ENCODE measurements at regions not wholly inside any gene's neighbourhood (a gene's known extent, or its start where the extent isn't known, plus 50 kb on each side); places are given as distances from the start of the nearest gene placed in this dataset.

DNA sequence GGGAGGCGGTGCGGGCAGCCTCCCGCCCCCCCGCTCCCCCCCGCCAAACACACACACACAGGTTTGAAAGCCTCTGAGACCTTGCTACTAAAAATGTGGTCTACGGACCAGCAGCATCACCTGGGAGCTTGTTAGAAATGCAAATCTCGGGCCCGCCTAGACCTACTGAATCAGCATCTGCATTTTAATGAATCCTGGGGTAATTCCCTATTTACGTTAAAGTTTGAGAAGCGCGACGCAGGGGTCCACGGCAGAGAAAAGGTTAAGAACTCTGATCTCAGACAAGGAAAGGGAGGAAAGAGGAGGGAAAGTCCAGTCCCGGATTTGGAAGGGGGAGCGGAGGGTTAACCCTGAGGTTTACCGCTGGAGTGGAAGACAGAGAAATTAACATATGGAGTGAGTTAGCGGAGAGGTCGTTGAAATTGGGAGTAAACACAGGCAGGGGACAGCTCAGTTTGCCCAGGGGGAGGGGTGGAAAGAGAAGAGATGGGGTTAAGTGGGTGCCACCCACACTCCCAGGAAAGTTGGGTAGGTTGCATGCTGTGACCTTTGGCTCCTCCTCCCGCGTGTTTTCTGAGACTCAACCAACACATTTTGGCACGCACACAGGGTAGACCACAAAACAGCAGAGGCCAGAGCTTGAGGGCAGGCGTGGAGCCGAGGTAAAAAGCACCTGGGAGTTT is 483.6 kb downstream of the BCOR start:
- H3K4me3 ChIP-seq = no peak overlapping the region
- no peak overlapping the region for H3K4me2 ChIP-seq (ENCODE audit: insufficient read depth, low read length)
- no peak overlapping the region for H3K9ac ChIP-seq (ENCODE audit: insufficient read depth in 1 of 2, low read depth in 2 of 2, low read length in 2 of 2)
- no peaks in the 10 kb centered on the region for H3K9me3 ChIP-seq (replicated peaks; ENCODE audit: control insufficient read depth, insufficient read depth, low read depth, low read length)
- no peak for FAIRE-seq
- ATAC-seq = no peak
- CTCF ChIA-PET (ENCODE audit: low intra/inter-chr PET ratio) = no interaction called here
- no TSS peak for BruUV-seq (replicated peaks)
- H2AFZ ChIP-seq (ENCODE audit: low read depth, low read length) = no peak overlapping the region
- in situ Hi-C loops (cut with MboI) = no loop called here
- H3K36me3 ChIP-seq (ENCODE audit: control insufficient read depth, insufficient read depth, low read length) = no peaks in the 10 kb centered on the region
- intact Hi-C loops (cut with micrococcal nuclease) = no loop called here
- no peaks in the 10 kb centered on the region for H4K20me1 ChIP-seq (replicated peaks; ENCODE audit: control insufficient read depth, insufficient read depth, low read length)
- WGBS (ENCODE audit: insufficient coverage, low coverage, missing lambda C conversion rate) = 42% methylated on average over 16 of the region's 23 CpGs
- TF ChIP-seq BDP1 (IDR thresholded peaks at IDR 0.05; ENCODE audit: insufficient read depth, insufficient read length) = no peak
- TF ChIP-seq DMBX1 (CRISPR knock-in tag; IDR thresholded peaks at IDR 0.05; ENCODE audit: borderline replicate concordance) = no peak
- no peak for TF ChIP-seq ZNF174 (CRISPR knock-in tag; IDR thresholded peaks at IDR 0.05)
- TF ChIP-seq SMC3 (conservative IDR thresholded peaks at IDR 0.05; ENCODE audit: insufficient read depth, low read depth, low read length) = no peak
- TF ChIP-seq TEAD2 (tag; IDR thresholded peaks at IDR 0.05) = no peak
- TF ChIP-seq, protein P1, sequence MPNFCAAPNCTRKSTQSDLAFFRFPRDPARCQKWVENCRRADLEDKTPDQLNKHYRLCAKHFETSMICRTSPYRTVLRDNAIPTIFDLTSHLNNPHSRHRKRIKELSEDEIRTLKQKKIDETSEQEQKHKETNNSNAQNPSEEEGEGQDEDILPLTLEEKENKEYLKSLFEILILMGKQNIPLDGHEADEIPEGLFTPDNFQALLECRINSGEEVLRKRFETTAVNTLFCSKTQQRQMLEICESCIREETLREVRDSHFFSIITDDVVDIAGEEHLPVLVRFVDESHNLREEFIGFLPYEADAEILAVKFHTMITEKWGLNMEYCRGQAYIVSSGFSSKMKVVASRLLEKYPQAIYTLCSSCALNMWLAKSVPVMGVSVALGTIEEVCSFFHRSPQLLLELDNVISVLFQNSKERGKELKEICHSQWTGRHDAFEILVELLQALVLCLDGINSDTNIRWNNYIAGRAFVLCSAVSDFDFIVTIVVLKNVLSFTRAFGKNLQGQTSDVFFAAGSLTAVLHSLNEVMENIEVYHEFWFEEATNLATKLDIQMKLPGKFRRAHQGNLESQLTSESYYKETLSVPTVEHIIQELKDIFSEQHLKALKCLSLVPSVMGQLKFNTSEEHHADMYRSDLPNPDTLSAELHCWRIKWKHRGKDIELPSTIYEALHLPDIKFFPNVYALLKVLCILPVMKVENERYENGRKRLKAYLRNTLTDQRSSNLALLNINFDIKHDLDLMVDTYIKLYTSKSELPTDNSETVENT (CRISPR knock-in tag; IDR thresholded peaks at IDR 0.05) = no peak
- TF ChIP-seq KAT2B (IDR thresholded peaks at IDR 0.05; ENCODE audit: low read depth, low read length) = no peak
- no peak for TF ChIP-seq TEAD1 (CRISPR knock-in tag; IDR thresholded peaks at IDR 0.05)
- TF ChIP-seq, protein P2, sequence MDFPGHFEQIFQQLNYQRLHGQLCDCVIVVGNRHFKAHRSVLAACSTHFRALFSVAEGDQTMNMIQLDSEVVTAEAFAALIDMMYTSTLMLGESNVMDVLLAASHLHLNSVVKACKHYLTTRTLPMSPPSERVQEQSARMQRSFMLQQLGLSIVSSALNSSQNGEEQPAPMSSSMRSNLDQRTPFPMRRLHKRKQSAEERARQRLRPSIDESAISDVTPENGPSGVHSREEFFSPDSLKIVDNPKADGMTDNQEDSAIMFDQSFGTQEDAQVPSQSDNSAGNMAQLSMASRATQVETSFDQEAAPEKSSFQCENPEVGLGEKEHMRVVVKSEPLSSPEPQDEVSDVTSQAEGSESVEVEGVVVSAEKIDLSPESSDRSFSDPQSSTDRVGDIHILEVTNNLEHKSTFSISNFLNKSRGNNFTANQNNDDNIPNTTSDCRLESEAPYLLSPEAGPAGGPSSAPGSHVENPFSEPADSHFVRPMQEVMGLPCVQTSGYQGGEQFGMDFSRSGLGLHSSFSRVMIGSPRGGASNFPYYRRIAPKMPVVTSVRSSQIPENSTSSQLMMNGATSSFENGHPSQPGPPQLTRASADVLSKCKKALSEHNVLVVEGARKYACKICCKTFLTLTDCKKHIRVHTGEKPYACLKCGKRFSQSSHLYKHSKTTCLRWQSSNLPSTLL (IDR thresholded peaks at IDR 0.05) = no peak
- TF ChIP-seq, protein P3, sequence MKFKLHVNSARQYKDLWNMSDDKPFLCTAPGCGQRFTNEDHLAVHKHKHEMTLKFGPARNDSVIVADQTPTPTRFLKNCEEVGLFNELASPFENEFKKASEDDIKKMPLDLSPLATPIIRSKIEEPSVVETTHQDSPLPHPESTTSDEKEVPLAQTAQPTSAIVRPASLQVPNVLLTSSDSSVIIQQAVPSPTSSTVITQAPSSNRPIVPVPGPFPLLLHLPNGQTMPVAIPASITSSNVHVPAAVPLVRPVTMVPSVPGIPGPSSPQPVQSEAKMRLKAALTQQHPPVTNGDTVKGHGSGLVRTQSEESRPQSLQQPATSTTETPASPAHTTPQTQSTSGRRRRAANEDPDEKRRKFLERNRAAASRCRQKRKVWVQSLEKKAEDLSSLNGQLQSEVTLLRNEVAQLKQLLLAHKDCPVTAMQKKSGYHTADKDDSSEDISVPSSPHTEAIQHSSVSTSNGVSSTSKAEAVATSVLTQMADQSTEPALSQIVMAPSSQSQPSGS (CRISPR knock-in tag; IDR thresholded peaks at IDR 0.05) = no peak
- TF ChIP-seq NONO (IDR thresholded peaks at IDR 0.05; ENCODE audit: low read depth in 2 of 2, low read length in 1 of 2) = no peak
- POLR2A ChIA-PET = no interaction called here
- H3K27me3 ChIP-seq (ENCODE audit: control insufficient read depth in 2 of 2, insufficient read depth in 2 of 2, low read length in 2 of 2) = no peaks in the 10 kb centered on the region
- no peaks in the 10 kb centered on the region for H3K79me2 ChIP-seq (ENCODE audit: control insufficient read depth, insufficient read depth, low read length)
- no peak for DNase-seq (ENCODE audit: extremely low read depth in 1 of 4, low spot score in 3 of 4)
- no peak overlapping the region for H3K27ac ChIP-seq (ENCODE audit: extremely low read depth, low read depth, low read length)
- no peaks in the 10 kb centered on the region for H3K9me1 ChIP-seq (ENCODE audit: control insufficient read depth, insufficient read depth, low read length)
- peaks cover 6 to 14% of the 10 kb centered on the region in 2 experiments for H3K4me1 ChIP-seq (replicated peaks in 1 of 2; ENCODE audit: control insufficient read depth in 2 of 2, insufficient read depth in 2 of 2, low read length in 2 of 2)
